Body of pancreas (tissue), 4 donors: ENCODE measurements at regions not wholly inside any gene's neighbourhood (a gene's known extent, or its start where the extent isn't known, plus 50 kb on each side); places are given as distances from the start of the nearest gene placed in this dataset.

ENCODE experiments used
- CTCF ChIP-seq, 7 experiments: fragments of 450-650 bp in 4 of 7; fragments of 200-600 bp in 3 of 7; sonication (generic) in 3 of 7; IDR thresholded peaks; one replicate each; pipeline ENCODE4 v1.5.1; 2016 to 2019; ENCODE audit warnings: antibody characterized with exemption in 7 of 7
- POLR2A ChIP-seq, 3 donors: fragments of 450-650 bp; IDR thresholded peaks; one replicate each; pipeline ENCODE4 v1.6.1; 2016; ENCODE audit warnings: antibody characterized with exemption in 3 of 3, mild to moderate bottlenecking in 2 of 3

GRCh38 chr1:232437510-232437909, 192.4 kb downstream of the SIPA1L2 start:
- TF ChIP-seq POLR2A (IDR thresholded peaks at IDR 0.05): no peak
- no peak for TF ChIP-seq CTCF (IDR thresholded peaks at IDR 0.05)
